ENCODE measurements at regions not wholly inside any gene's neighbourhood (a gene's known extent, or its start where the extent isn't known, plus 50 kb on each side); places are given as distances from the start of the nearest gene placed in this dataset.
"Not testable (repeated sequence)": the region's sequence is repeated elsewhere in the genome, so short reads cannot be mapped to it uniquely, and the experiment has no call there.

GRCh38 chr6:121780325-121781321, 345.2 kb downstream of the GJA1 start:
- no peaks in the 10 kb centered on the region for H3K4me1 Mint-ChIP-seq
- no peaks in the 10 kb centered on the region for H3K36me3 Mint-ChIP-seq (ENCODE audit: low read depth)
- H3K27ac Mint-ChIP-seq: no peak overlapping the region
- peak; percentile 19 for ATAC-seq (replicated peaks)
- no peak overlapping the region for H3K4me3 Mint-ChIP-seq
- no peaks in the 10 kb centered on the region for H3K9me3 Mint-ChIP-seq
- no peaks in the 10 kb centered on the region for H3K27me3 Mint-ChIP-seq

- Mint-ChIP-seq H3K36me3 (ENCODE audit: low read depth) (no peaks in the 10 kb centered on the region), H3K9me3 (peaks cover 4% of the 10 kb centered on the region), H3K4me3 (no peak overlapping the region), H3K27me3 (no peaks in the 10 kb centered on the region), H3K27ac (no peak overlapping the region), H3K4me1 (no peaks in the 10 kb centered on the region)
- no peak for ATAC-seq (replicated peaks)
Measured at GRCh38 chr6:121791396-121792315, 356.2 kb downstream of the GJA1 start.

GRCh38 chr6:121794630-121795029, 359.2 kb downstream of the GJA1 start:
- H3K27ac Mint-ChIP-seq: no peak overlapping the region

GRCh38 chr6:121797598-121797997, 362.2 kb downstream of the GJA1 start:
- not testable (repeated sequence) for H3K27me3 Mint-ChIP-seq; H3K27ac Mint-ChIP-seq; ATAC-seq (replicated peaks)

More at GRCh38 chr6:121794630-121795029, 359.2 kb downstream of the GJA1 start:
- H3K4me1 Mint-ChIP-seq: no peaks in the 10 kb centered on the region
- no peaks in the 10 kb centered on the region for H3K36me3 Mint-ChIP-seq (ENCODE audit: low read depth)
- ATAC-seq (replicated peaks): peak; percentile 74
- H3K4me3 Mint-ChIP-seq: no peak overlapping the region
- peaks cover 7% of the 10 kb centered on the region for H3K9me3 Mint-ChIP-seq
- no peaks in the 10 kb centered on the region for H3K27me3 Mint-ChIP-seq

GRCh38 chr6:121798126-121798525, 362.7 kb downstream of the GJA1 start:
- not testable (repeated sequence) for H3K27me3 Mint-ChIP-seq; ATAC-seq (replicated peaks); H3K4me3 Mint-ChIP-seq; H3K36me3 Mint-ChIP-seq (ENCODE audit: low read depth); H3K4me1 Mint-ChIP-seq; H3K27ac Mint-ChIP-seq
- H3K9me3 Mint-ChIP-seq: peaks cover 20% of the 10 kb centered on the region

More at GRCh38 chr6:121797598-121797997, 362.2 kb downstream of the GJA1 start:
- peaks cover 20% of the 10 kb centered on the region for H3K9me3 Mint-ChIP-seq
- not testable (repeated sequence) for H3K4me3 Mint-ChIP-seq; H3K36me3 Mint-ChIP-seq (ENCODE audit: low read depth); H3K4me1 Mint-ChIP-seq

GRCh38 chr6:121799574-121799973, 364.1 kb downstream of the GJA1 start:
- Mint-ChIP-seq H3K4me1 (no peaks in the 10 kb centered on the region), H3K4me3 (no peak overlapping the region), H3K9me3 (peaks cover 20% of the 10 kb centered on the region), H3K27me3 (no peaks in the 10 kb centered on the region), H3K27ac (no peak overlapping the region), H3K36me3 (ENCODE audit: low read depth) (no peaks in the 10 kb centered on the region)
- no peak for ATAC-seq (replicated peaks)

GRCh38 chr6:121800047-121800446, 364.6 kb downstream of the GJA1 start:
- no peak for ATAC-seq (replicated peaks)
- Mint-ChIP-seq H3K27me3 (no peaks in the 10 kb centered on the region), H3K4me3 (no peak overlapping the region), H3K9me3 (peaks cover 20% of the 10 kb centered on the region), H3K27ac (no peak overlapping the region), H3K36me3 (ENCODE audit: low read depth) (no peaks in the 10 kb centered on the region), H3K4me1 (no peaks in the 10 kb centered on the region)

GRCh38 chr6:121806116-121806515, 370.7 kb downstream of the GJA1 start:
- no peak overlapping the region for H3K27ac Mint-ChIP-seq
- H3K36me3 Mint-ChIP-seq (ENCODE audit: low read depth): no peaks in the 10 kb centered on the region
- H3K9me3 Mint-ChIP-seq: peaks cover 10% of the 10 kb centered on the region
- no peak for ATAC-seq (replicated peaks)
- no peaks in the 10 kb centered on the region for H3K27me3 Mint-ChIP-seq
- no peaks in the 10 kb centered on the region for H3K4me1 Mint-ChIP-seq
- no peak overlapping the region for H3K4me3 Mint-ChIP-seq

- Mint-ChIP-seq H3K27me3 (no peaks in the 10 kb centered on the region), H3K36me3 (ENCODE audit: low read depth) (no peaks in the 10 kb centered on the region), H3K27ac (no peak overlapping the region), H3K9me3 (no peaks in the 10 kb centered on the region), H3K4me1 (no peaks in the 10 kb centered on the region), H3K4me3 (no peak overlapping the region)
- ATAC-seq (replicated peaks): no peak
Measured at GRCh38 chr6:121809211-121809610, 373.8 kb downstream of the GJA1 start.

- no peaks in the 10 kb centered on the region for H3K9me3 Mint-ChIP-seq
- no peaks in the 10 kb centered on the region for H3K36me3 Mint-ChIP-seq (ENCODE audit: low read depth)
- H3K27me3 Mint-ChIP-seq: no peaks in the 10 kb centered on the region
- H3K4me3 Mint-ChIP-seq: no peak overlapping the region
- H3K4me1 Mint-ChIP-seq: no peaks in the 10 kb centered on the region
- no peak for ATAC-seq (replicated peaks)
- no peak overlapping the region for H3K27ac Mint-ChIP-seq
Measured at GRCh38 chr6:121810158-121811032, 374.9 kb downstream of the GJA1 start.

- no peak for ATAC-seq (replicated peaks)
- H3K27me3 Mint-ChIP-seq: no peaks in the 10 kb centered on the region
- H3K4me1 Mint-ChIP-seq: no peaks in the 10 kb centered on the region
- H3K4me3 Mint-ChIP-seq: no peak overlapping the region
- no peaks in the 10 kb centered on the region for H3K9me3 Mint-ChIP-seq
- H3K36me3 Mint-ChIP-seq (ENCODE audit: low read depth): no peaks in the 10 kb centered on the region
- H3K27ac Mint-ChIP-seq: no peak overlapping the region
Measured at GRCh38 chr6:121811106-121811505, 375.7 kb downstream of the GJA1 start.

- no peak overlapping the region for H3K4me3 Mint-ChIP-seq
- H3K27me3 Mint-ChIP-seq: no peaks in the 10 kb centered on the region
- peaks cover 15% of the 10 kb centered on the region for H3K9me3 Mint-ChIP-seq
- no peak for ATAC-seq (replicated peaks)
- no peaks in the 10 kb centered on the region for H3K36me3 Mint-ChIP-seq (ENCODE audit: low read depth)
- no peaks in the 10 kb centered on the region for H3K4me1 Mint-ChIP-seq
- no peak overlapping the region for H3K27ac Mint-ChIP-seq
Measured at GRCh38 chr6:121816361-121816760, 380.9 kb downstream of the GJA1 start.

- H3K36me3 Mint-ChIP-seq (ENCODE audit: low read depth): no peaks in the 10 kb centered on the region
- H3K4me1 Mint-ChIP-seq: no peaks in the 10 kb centered on the region
- no peak for ATAC-seq (replicated peaks)
- H3K4me3 Mint-ChIP-seq: no peak overlapping the region
- no peak overlapping the region for H3K27ac Mint-ChIP-seq
- peaks cover 20% of the 10 kb centered on the region for H3K9me3 Mint-ChIP-seq
- H3K27me3 Mint-ChIP-seq: no peaks in the 10 kb centered on the region
Measured at GRCh38 chr6:121816906-121817540, 381.6 kb downstream of the GJA1 start.

Data from activated T-helper 17 cell treated with anti-CD3 and anti-CD28 coated beads, Interleukin-2, amount 50 U/mL, for 72 hours (primary cell).